NCI-H1417 (cell line): ENCODE measurements at regions not wholly inside any gene's neighbourhood (a gene's known extent, or its start where the extent isn't known, plus 50 kb on each side); places are given as distances from the start of the nearest gene placed in this dataset.
"Not testable (repeated sequence)": the region's sequence is repeated elsewhere in the genome, so short reads cannot be mapped to it uniquely, and the experiment has no call there.

ENCODE experiments used
- DNase-seq, 3 experiments: peaks; one replicate each; lab custom pipeline; 2025; lab: John Stamatoyannopoulos, UW

- peak in 1 of 3 experiments; percentile 21 for DNase-seq
These were observed 160.3 kb upstream of the JADE1 start for GRCh38 chr4:128649161-128649560.

- DNase-seq: no peak
These were observed 161.5 kb upstream of the JADE1 start for GRCh38 chr4:128648021-128648420.

- DNase-seq: not testable (repeated sequence)
These were observed 162.6 kb upstream of the JADE1 start for GRCh38 chr4:128646893-128647292.

GRCh38 chr4:128644693-128645654 is 164.5 kb upstream of the JADE1 start:
- DNase-seq: not testable (repeated sequence)

- DNase-seq: not testable (repeated sequence)
These were observed 165.4 kb upstream of the JADE1 start for GRCh38 chr4:128644107-128644506.

GRCh38 chr4:128641566-128641965 is 167.9 kb upstream of the JADE1 start:
- DNase-seq: not testable (repeated sequence)

GRCh38 chr4:128639541-128640270 is 169.8 kb upstream of the JADE1 start:
- DNase-seq: no peak

- DNase-seq: peak in 2 of 3 experiments; percentile 11 to 22
These were observed 172.6 kb upstream of the JADE1 start for GRCh38 chr4:128636906-128637305.

- DNase-seq: peak; percentile 51 to 96 (median 90)
These were observed 173.4 kb upstream of the JADE1 start for GRCh38 chr4:128635955-128636560.

- DNase-seq: peak; percentile 52 to 93 (median 90)
These were observed 174.2 kb upstream of the JADE1 start for GRCh38 chr4:128635141-128635954.

- no peak for DNase-seq
These were observed 176.4 kb upstream of the JADE1 start for GRCh38 chr4:128633067-128633466.

- no peak for DNase-seq
These were observed 178.6 kb upstream of the JADE1 start for GRCh38 chr4:128630871-128631270.

GRCh38 chr4:128623508-128624215 is 185.8 kb upstream of the JADE1 start:
- DNase-seq: no peak

GRCh38 chr4:128620279-128620965 is 189.1 kb upstream of the JADE1 start:
- not testable (repeated sequence) for DNase-seq

- DNase-seq: no peak
These were observed 194.3 kb upstream of the JADE1 start for GRCh38 chr4:128615197-128615596.

GRCh38 chr4:128608006-128608405 is 201.5 kb upstream of the JADE1 start:
- DNase-seq: no peak

- DNase-seq: no peak
These were observed 203.3 kb upstream of the JADE1 start for GRCh38 chr4:128606173-128606572.

- peak in 1 of 3 experiments; percentile 7 for DNase-seq
These were observed 204.7 kb upstream of the JADE1 start for GRCh38 chr4:128604840-128605239.

- DNase-seq: no peak
These were observed 205.3 kb upstream of the JADE1 start for GRCh38 chr4:128604204-128604603.

- no peak for DNase-seq
These were observed 206.4 kb upstream of the JADE1 start for GRCh38 chr4:128603081-128603480.
